Endothelial cell of umbilical vein (primary cell): ENCODE measurements at regions not wholly inside any gene's neighbourhood (a gene's known extent, or its start where the extent isn't known, plus 50 kb on each side); places are given as distances from the start of the nearest gene placed in this dataset.

Source experiments
- BruUV-seq: library from RNA; stranded (reverse); fragments of 400-500 nt; replicated peaks from 2 replicates; lab custom pipeline; 2021; lab: Mats Ljungman, UMichigan
- CTCF ChIA-PET: fragments of 300-600, 350-600 bp; sonication (Branson Sonifier 250); formaldehyde crosslinking; loops from one replicate; lab custom pipeline; 2021; ENCODE audit warnings: antibody characterized with exemption, inconsistent platforms; lab: Charles Lee
- POLR2A ChIA-PET: fragments of 300-600, 350-600 bp; sonication (Branson Sonifier 250); formaldehyde crosslinking; loops from one replicate; lab custom pipeline; 2021; ENCODE audit warnings: antibody characterized with exemption, inconsistent platforms; lab: Charles Lee
- DNase-seq: peaks from one replicate; pipeline ENCODE4 v3.0.0-alpha.2; 2011; ENCODE audit warnings: low read depth, low spot score
- FAIRE-seq: peaks from 2 replicates; lab custom pipeline; 2011; peaks lifted over from hg19 to GRCh38; lab: Jason Lieb, UNC
- H2AFZ ChIP-seq: 2 replicates; pipeline ENCODE4 v1.6.0; 2012; ENCODE audit warnings: low read depth, low read length, control low read depth, inconsistent platforms
- H3K27ac ChIP-seq: 2 replicates; pipeline ENCODE4 v1.5.1; 2011; ENCODE audit warnings: low read depth, mild to moderate bottlenecking, control low read depth, low read length, moderate library complexity; ENCODE audit not compliant: insufficient read depth
- H3K27me3 ChIP-seq, 2 experiments: 2 replicates each; pipeline versions ENCODE4 v1.6.0 to v1.6.1; 2011; ENCODE audit warnings: low read length in 2 of 2, mixed read lengths in 1 of 2; ENCODE audit not compliant: control insufficient read depth in 2 of 2, insufficient read depth in 2 of 2
- H3K36me3 ChIP-seq, 2 experiments: 2 replicates in 1 of 2; 3 replicates in 1 of 2; pipeline ENCODE4 v1.5.1; 2011; ENCODE audit warnings: low read length in 2 of 2, mild to moderate bottlenecking in 1 of 2, moderate library complexity in 1 of 2; ENCODE audit not compliant: control insufficient read depth in 2 of 2, insufficient read depth in 2 of 2; ENCODE audit errors: extremely low read depth in 1 of 2
- H3K4me1 ChIP-seq: 3 replicates; pipeline ENCODE4 v1.5.1; 2011; ENCODE audit warnings: mild to moderate bottlenecking, low read length; ENCODE audit not compliant: control insufficient read depth, insufficient read depth; ENCODE audit errors: extremely low read depth
- H3K4me2 ChIP-seq: 2 replicates; pipeline ENCODE4 v1.6.1; 2011; ENCODE audit warnings: low read length, control low read depth, mixed read lengths; ENCODE audit not compliant: insufficient read depth
- H3K4me3 ChIP-seq, 3 experiments: fragments of 200-600 bp in 1 of 3; sonication (generic), shearing (Covaris generic) in 1 of 3; replicated peaks in 1 of 3; 2 replicates each; pipeline ENCODE4 v1.5.1; 2011 to 2016; ENCODE audit warnings: control low read depth in 3 of 3, low read length in 3 of 3, mild to moderate bottlenecking in 2 of 3, inconsistent platforms in 1 of 3, low read depth in 1 of 3, moderate library complexity in 1 of 3; ENCODE audit not compliant: insufficient read depth in 1 of 3
- H3K79me2 ChIP-seq: 2 replicates; pipeline ENCODE4 v1.6.0; 2012; ENCODE audit warnings: low read length, inconsistent platforms; ENCODE audit not compliant: control insufficient read depth, insufficient read depth
- H3K9ac ChIP-seq: replicated peaks from 2 replicates; pipeline ENCODE3; 2011; ENCODE audit warnings: low read length, control low read depth; ENCODE audit not compliant: insufficient read depth; ENCODE audit errors: extremely low read depth
- H3K9me1 ChIP-seq: replicated peaks from 3 replicates; pipeline ENCODE4 v1.6.0; 2011; ENCODE audit warnings: mild to moderate bottlenecking, low read length; ENCODE audit not compliant: control insufficient read depth, insufficient read depth; ENCODE audit errors: extremely low read depth
- H3K9me3 ChIP-seq: replicated peaks from 2 replicates; pipeline ENCODE4 v1.5.1; 2012; ENCODE audit warnings: low read length, inconsistent platforms; ENCODE audit not compliant: control insufficient read depth, insufficient read depth
- H4K20me1 ChIP-seq: replicated peaks from 2 replicates; pipeline ENCODE3; 2011; ENCODE audit warnings: mild to moderate bottlenecking, low read length; ENCODE audit not compliant: control insufficient read depth, insufficient read depth; ENCODE audit errors: extremely low read depth
- CTCF ChIP-seq, 2 donors: IDR thresholded peaks; 1 replicate in 1 of 2; 2 replicates in 1 of 2; pipeline ENCODE4 v1.5.1; 2011; ENCODE audit warnings: low read length in 2 of 2, mild to moderate bottlenecking in 2 of 2, moderate library complexity in 2 of 2, control low read depth in 1 of 2, inconsistent platforms in 1 of 2, low read depth in 1 of 2; ENCODE audit not compliant: insufficient read depth in 1 of 2; ENCODE audit errors: extremely low read depth in 1 of 2
- EZH2 ChIP-seq: IDR thresholded peaks from 2 replicates; pipeline ENCODE4 v1.6.1; 2012; ENCODE audit warnings: borderline replicate concordance, low read depth, mild to moderate bottlenecking, moderate library complexity, low read length, inconsistent platforms; ENCODE audit not compliant: severe bottlenecking
- FOS ChIP-seq: IDR thresholded peaks from 2 replicates; pipeline ENCODE4 v1.6.1; 2011; ENCODE audit warnings: mild to moderate bottlenecking, low read length, moderate library complexity, borderline replicate concordance; ENCODE audit not compliant: insufficient read depth
- GATA2 ChIP-seq: IDR thresholded peaks from 2 replicates; pipeline ENCODE4 v1.7.0; 2011; ENCODE audit warnings: low read depth, mild to moderate bottlenecking, moderate library complexity, mixed read lengths, low read length; ENCODE audit not compliant: insufficient read length, insufficient read depth
- JUN ChIP-seq: IDR thresholded peaks from 2 replicates; pipeline ENCODE4 v1.6.1; 2011; ENCODE audit warnings: borderline replicate concordance, low read depth; ENCODE audit not compliant: insufficient read length, insufficient read depth
- MAX ChIP-seq: IDR thresholded peaks from 2 replicates; pipeline ENCODE4 v1.6.1; 2011; ENCODE audit not compliant: insufficient read depth, insufficient read length
- MYC ChIP-seq: IDR thresholded peaks from one replicate; pipeline ENCODE4 v1.6.1; 2011; ENCODE audit warnings: mild to moderate bottlenecking, low read depth, low read length
- POLR2A ChIP-seq: IDR thresholded peaks from 2 replicates; pipeline ENCODE4 v1.6.1; 2012; ENCODE audit warnings: low read depth, mild to moderate bottlenecking, control low read depth, low read length
- POLR2AphosphoS5 ChIP-seq: IDR thresholded peaks from 2 replicates; pipeline ENCODE4 v1.6.1; 2012; ENCODE audit warnings: low read depth, mild to moderate bottlenecking, control low read depth, low read length, moderate library complexity; ENCODE audit not compliant: insufficient read depth
- dilution Hi-C: fragments of 300-500 bp; cut with MboI; formaldehyde crosslinking; loops from one replicate; pipeline ENCODE4 v1.15.0; 2019; ENCODE audit warnings: low sequenced_read_pairs; ENCODE audit not compliant: extremely low pct_ligation_motif_present
- intact Hi-C: fragments of 100-400 bp; cut with micrococcal nuclease; formaldehyde crosslinking; loops from one replicate; pipeline ENCODE4 v1.10.0; 2022

GRCh38 chr4:175413561-175413960 lies 398.5 kb downstream of the GPM6A start:
- Histone ChIP-seq H3K9me3 (no peaks in the 10 kb centered on the region), H3K27ac (no peak overlapping the region), H3K27me3 (no peaks in the 10 kb centered on the region), H3K4me2 (no peak overlapping the region), H3K79me2 (no peaks in the 10 kb centered on the region), H3K4me3 (no peak overlapping the region), H2AFZ (no peak overlapping the region), H3K4me1 (no peaks in the 10 kb centered on the region), H3K9me1 (no peaks in the 10 kb centered on the region), H4K20me1 (no peaks in the 10 kb centered on the region), H3K9ac (no peak overlapping the region), H3K36me3 (no peaks in the 10 kb centered on the region)
- POLR2A ChIA-PET, result no interaction called here
- DNase-seq (no peak), FAIRE-seq (no peak)
- intact Hi-C loops, result no loop called here
- TF ChIP-seq MAX, result no peak
- TF ChIP-seq JUN, result no peak
- no peak for TF ChIP-seq MYC
- no peak for TF ChIP-seq POLR2A
- no peak for TF ChIP-seq CTCF (IDR thresholded peaks at IDR 0.05; ENCODE audit: extremely low read depth in 1 of 2, insufficient read depth in 1 of 2, low read depth in 1 of 2, low read length in 2 of 2)
- no peak for TF ChIP-seq FOS
- TF ChIP-seq EZH2, result no peak
- TF ChIP-seq GATA2, result no peak
- TF ChIP-seq POLR2AphosphoS5, result no peak
- dilution Hi-C loops, result no loop called here
- CTCF ChIA-PET, result no interaction called here
- BruUV-seq, result no TSS peak
